ENCODE measurements at regions not wholly inside any gene's neighbourhood (a gene's known extent, or its start where the extent isn't known, plus 50 kb on each side); places are given as distances from the start of the nearest gene placed in this dataset.

- peaks cover 0 to 8% of the 10 kb centered on the region in 2 donors for H3K9me3 ChIP-seq (ENCODE audit: control insufficient read depth in 2 of 2, insufficient read depth in 1 of 2, low read depth in 1 of 2, low read length in 1 of 2)
- no peaks in the 10 kb centered on the region for H3K4me1 ChIP-seq (ENCODE audit: control insufficient read depth in 3 of 3, insufficient read depth in 2 of 3, low read depth in 1 of 3, low read length in 2 of 3)
- no peak for FAIRE-seq
- no peak for DNase-seq
- H3K27ac ChIP-seq (ENCODE audit: low read depth in 1 of 3, low read length in 2 of 3), result no peak overlapping the region
- 77 to 87% (median 82%) methylated on average over 3 of the region's 3 CpGs for WGBS, 3 donors
- no peak overlapping the region for H3K4me3 ChIP-seq (ENCODE audit: low read depth in 1 of 3, low read length in 3 of 3)
- H3K36me3 ChIP-seq (ENCODE audit: control insufficient read depth in 3 of 3, insufficient read depth in 2 of 3, low read depth in 1 of 3, low read length in 3 of 3), result no peaks in the 10 kb centered on the region
- no peaks in the 10 kb centered on the region for H3K27me3 ChIP-seq (ENCODE audit: control insufficient read depth in 3 of 3, insufficient read depth in 3 of 3, low read length in 3 of 3)
Measured at GRCh38 chr19:30752876-30753275, 380.7 kb downstream of the ZNF536 start.

GRCh38 chr19:30752201-30752600 is 380.0 kb downstream of the ZNF536 start:
- DNase-seq (no peak), FAIRE-seq (no peak)
- H3K9me3 ChIP-seq (ENCODE audit: control insufficient read depth in 2 of 2, insufficient read depth in 1 of 2, low read depth in 1 of 2, low read length in 1 of 2), result peaks cover 0 to 8% of the 10 kb centered on the region in 2 donors
- no peak overlapping the region for H3K4me3 ChIP-seq (ENCODE audit: low read depth in 1 of 3, low read length in 3 of 3)
- H3K27ac ChIP-seq (ENCODE audit: low read depth in 1 of 3, low read length in 2 of 3), result no peak overlapping the region
- H3K27me3 ChIP-seq (ENCODE audit: control insufficient read depth in 3 of 3, insufficient read depth in 3 of 3, low read length in 3 of 3), result no peaks in the 10 kb centered on the region
- H3K36me3 ChIP-seq (ENCODE audit: control insufficient read depth in 3 of 3, insufficient read depth in 2 of 3, low read depth in 1 of 3, low read length in 3 of 3), result no peaks in the 10 kb centered on the region
- no peaks in the 10 kb centered on the region for H3K4me1 ChIP-seq (ENCODE audit: control insufficient read depth in 3 of 3, insufficient read depth in 2 of 3, low read depth in 1 of 3, low read length in 2 of 3)
- 65 to 82% (median 70%) methylated on average over 6 of the region's 6 CpGs for WGBS, 3 donors

GRCh38 chr19:30745476-30745985 is 373.3 kb downstream of the ZNF536 start:
- no peaks in the 10 kb centered on the region for H3K27me3 ChIP-seq (ENCODE audit: control insufficient read depth in 3 of 3, insufficient read depth in 3 of 3, low read length in 3 of 3)
- DNase-seq, result no peak
- no peak overlapping the region for H3K4me3 ChIP-seq (ENCODE audit: low read depth in 1 of 3, low read length in 3 of 3)
- peaks cover 0 to 8% of the 10 kb centered on the region in 2 donors for H3K9me3 ChIP-seq (ENCODE audit: control insufficient read depth in 2 of 2, insufficient read depth in 1 of 2, low read depth in 1 of 2, low read length in 1 of 2)
- H3K27ac ChIP-seq (ENCODE audit: low read depth in 1 of 3, low read length in 2 of 3), result no peak overlapping the region
- no peaks in the 10 kb centered on the region for H3K4me1 ChIP-seq (ENCODE audit: control insufficient read depth in 3 of 3, insufficient read depth in 2 of 3, low read depth in 1 of 3, low read length in 2 of 3)
- no peak for FAIRE-seq
- WGBS, 3 donors, result 85 to 91% (median 88%) methylated on average over 4 of the region's 4 CpGs
- H3K36me3 ChIP-seq (ENCODE audit: control insufficient read depth in 3 of 3, insufficient read depth in 2 of 3, low read depth in 1 of 3, low read length in 3 of 3), result no peaks in the 10 kb centered on the region

- H3K9me3 ChIP-seq (ENCODE audit: control insufficient read depth in 2 of 2, insufficient read depth in 1 of 2, low read depth in 1 of 2, low read length in 1 of 2), result peaks cover 0 to 4% of the 10 kb centered on the region in 2 donors
- no peaks in the 10 kb centered on the region for H3K27me3 ChIP-seq (ENCODE audit: control insufficient read depth in 3 of 3, insufficient read depth in 3 of 3, low read length in 3 of 3)
- WGBS, 3 donors, result 87 to 92% (median 88%) methylated on average over 9 of the region's 9 CpGs
- H3K4me3 ChIP-seq (ENCODE audit: low read depth in 1 of 3, low read length in 3 of 3), result no peak overlapping the region
- DNase-seq (no peak), FAIRE-seq (no peak)
- H3K36me3 ChIP-seq (ENCODE audit: control insufficient read depth in 3 of 3, insufficient read depth in 2 of 3, low read depth in 1 of 3, low read length in 3 of 3), result no peaks in the 10 kb centered on the region
- no peaks in the 10 kb centered on the region for H3K4me1 ChIP-seq (ENCODE audit: control insufficient read depth in 3 of 3, insufficient read depth in 2 of 3, low read depth in 1 of 3, low read length in 2 of 3)
- H3K27ac ChIP-seq (ENCODE audit: low read depth in 1 of 3, low read length in 2 of 3), result no peak overlapping the region
Measured at GRCh38 chr19:30744741-30745475, 372.7 kb downstream of the ZNF536 start.

- H3K4me3 ChIP-seq (ENCODE audit: low read depth in 1 of 3, low read length in 3 of 3), result no peak overlapping the region
- no peaks in the 10 kb centered on the region for H3K4me1 ChIP-seq (ENCODE audit: control insufficient read depth in 3 of 3, insufficient read depth in 2 of 3, low read depth in 1 of 3, low read length in 2 of 3)
- H3K9me3 ChIP-seq (ENCODE audit: control insufficient read depth in 2 of 2, insufficient read depth in 1 of 2, low read depth in 1 of 2, low read length in 1 of 2), result no peaks in the 10 kb centered on the region
- no peaks in the 10 kb centered on the region for H3K27me3 ChIP-seq (ENCODE audit: control insufficient read depth in 3 of 3, insufficient read depth in 3 of 3, low read length in 3 of 3)
- DNase-seq (no peak), FAIRE-seq (no peak)
- no peak overlapping the region for H3K27ac ChIP-seq (ENCODE audit: low read depth in 1 of 3, low read length in 2 of 3)
- 81 to 85% (median 84%) methylated on average over 5 of the region's 5 CpGs for WGBS, 3 donors
- H3K36me3 ChIP-seq (ENCODE audit: control insufficient read depth in 3 of 3, insufficient read depth in 2 of 3, low read depth in 1 of 3, low read length in 3 of 3), result no peaks in the 10 kb centered on the region
Measured at GRCh38 chr19:30743702-30744101, 371.5 kb downstream of the ZNF536 start.

- DNase-seq, result no peak
- H3K9me3 ChIP-seq (ENCODE audit: control insufficient read depth in 2 of 2, insufficient read depth in 1 of 2, low read depth in 1 of 2, low read length in 1 of 2), result no peaks in the 10 kb centered on the region
- H3K36me3 ChIP-seq (ENCODE audit: control insufficient read depth in 3 of 3, insufficient read depth in 2 of 3, low read depth in 1 of 3, low read length in 3 of 3), result no peaks in the 10 kb centered on the region
- H3K27ac ChIP-seq (ENCODE audit: low read depth in 1 of 3, low read length in 2 of 3), result no peak overlapping the region
- H3K4me3 ChIP-seq (ENCODE audit: low read depth in 1 of 3, low read length in 3 of 3), result no peak overlapping the region
- no peaks in the 10 kb centered on the region for H3K27me3 ChIP-seq (ENCODE audit: control insufficient read depth in 3 of 3, insufficient read depth in 3 of 3, low read length in 3 of 3)
- 65 to 72% (median 65%) methylated on average over 10 of the region's 10 CpGs for WGBS, 3 donors
- no peaks in the 10 kb centered on the region for H3K4me1 ChIP-seq (ENCODE audit: control insufficient read depth in 3 of 3, insufficient read depth in 2 of 3, low read depth in 1 of 3, low read length in 2 of 3)
- no peak for FAIRE-seq
Measured at GRCh38 chr19:30743011-30743410, 370.8 kb downstream of the ZNF536 start.

GRCh38 chr19:30742406-30742938 is 370.3 kb downstream of the ZNF536 start:
- no peak for FAIRE-seq
- 64 to 70% (median 64%) methylated on average over 12 of the region's 12 CpGs for WGBS, 3 donors

GRCh38 chr19:30741566-30741965 is 369.4 kb downstream of the ZNF536 start:
- Histone ChIP-seq H3K4me3 (ENCODE audit: low read depth in 1 of 3, low read length in 3 of 3) (no peak overlapping the region), H3K36me3 (ENCODE audit: control insufficient read depth in 3 of 3, insufficient read depth in 2 of 3, low read depth in 1 of 3, low read length in 3 of 3) (no peaks in the 10 kb centered on the region), H3K9me3 (ENCODE audit: control insufficient read depth in 2 of 2, insufficient read depth in 1 of 2, low read depth in 1 of 2, low read length in 1 of 2) (no peaks in the 10 kb centered on the region), H3K27ac (ENCODE audit: low read depth in 1 of 3, low read length in 2 of 3) (no peak overlapping the region), H3K27me3 (ENCODE audit: control insufficient read depth in 3 of 3, insufficient read depth in 3 of 3, low read length in 3 of 3) (no peaks in the 10 kb centered on the region), H3K4me1 (ENCODE audit: control insufficient read depth in 3 of 3, insufficient read depth in 2 of 3, low read depth in 1 of 3, low read length in 2 of 3) (no peaks in the 10 kb centered on the region)
- WGBS, 3 donors, result 38 to 49% (median 44%) methylated on average over 2 of the region's 2 CpGs
- DNase-seq (no peak), FAIRE-seq (no peak)

More at GRCh38 chr19:30742406-30742938, 370.3 kb downstream of the ZNF536 start:
- H3K4me1 ChIP-seq (ENCODE audit: control insufficient read depth in 3 of 3, insufficient read depth in 2 of 3, low read depth in 1 of 3, low read length in 2 of 3), result no peaks in the 10 kb centered on the region
- H3K27ac ChIP-seq (ENCODE audit: low read depth in 1 of 3, low read length in 2 of 3), result no peak overlapping the region
- DNase-seq, result no peak
- H3K27me3 ChIP-seq (ENCODE audit: control insufficient read depth in 3 of 3, insufficient read depth in 3 of 3, low read length in 3 of 3), result no peaks in the 10 kb centered on the region
- H3K36me3 ChIP-seq (ENCODE audit: control insufficient read depth in 3 of 3, insufficient read depth in 2 of 3, low read depth in 1 of 3, low read length in 3 of 3), result no peaks in the 10 kb centered on the region
- no peak overlapping the region for H3K4me3 ChIP-seq (ENCODE audit: low read depth in 1 of 3, low read length in 3 of 3)
- H3K9me3 ChIP-seq (ENCODE audit: control insufficient read depth in 2 of 2, insufficient read depth in 1 of 2, low read depth in 1 of 2, low read length in 1 of 2), result no peaks in the 10 kb centered on the region
